ENCODE measurements at regions not wholly inside any gene's neighbourhood (a gene's known extent, or its start where the extent isn't known, plus 50 kb on each side); places are given as distances from the start of the nearest gene placed in this dataset.

- no peaks in the 10 kb centered on the region for H3K27me3 ChIP-seq (ENCODE audit: insufficient read depth, low read length, poor library complexity)
- H3K18ac ChIP-seq (ENCODE audit: low read length), result no peak overlapping the region
- no peak overlapping the region for H4K5ac ChIP-seq (ENCODE audit: low read length)
- H3K36me3 ChIP-seq (ENCODE audit: control insufficient read depth, insufficient read depth, low read length), result no peaks in the 10 kb centered on the region
- no peak overlapping the region for H3K56ac ChIP-seq (ENCODE audit: low read length)
- no peak overlapping the region for H3K9ac ChIP-seq (ENCODE audit: low read length)
- no peak overlapping the region for H3K4ac ChIP-seq (ENCODE audit: low read depth, low read length)
- H2BK120ac ChIP-seq (ENCODE audit: low read depth, low read length), result no peak overlapping the region
- no peak overlapping the region for H4K8ac ChIP-seq (ENCODE audit: low read depth, low read length)
- H3K4me1 ChIP-seq (ENCODE audit: control insufficient read depth, low read depth, low read length), result no peaks in the 10 kb centered on the region
- no peak overlapping the region for H3K4me2 ChIP-seq (ENCODE audit: low read length)
- H3K4me3 ChIP-seq (ENCODE audit: low read length), result no peak overlapping the region
- no peak overlapping the region for H2BK15ac ChIP-seq (replicated peaks; ENCODE audit: low read depth)
- H3K23ac ChIP-seq (ENCODE audit: low read length), result no peak overlapping the region
- no peak overlapping the region for H2BK5ac ChIP-seq (ENCODE audit: low read length)
- H3K79me1 ChIP-seq (ENCODE audit: low read length), result no peaks in the 10 kb centered on the region
- DNase-seq, result no peak
- no peak overlapping the region for H2AK5ac ChIP-seq (ENCODE audit: low read length)
- H3K79me2 ChIP-seq (ENCODE audit: control insufficient read depth, insufficient read depth, low read length), result no peaks in the 10 kb centered on the region
- no peak overlapping the region for H3K27ac ChIP-seq (ENCODE audit: low read depth, low read length)
Observed at GRCh38 chr5:143642791-143643190, 169.2 kb upstream of the HMHB1 start.

GRCh38 chr5:143641549-143642355 is 170.2 kb upstream of the HMHB1 start:
- no peaks in the 10 kb centered on the region for H3K27me3 ChIP-seq (ENCODE audit: insufficient read depth, low read length, poor library complexity)
- H3K56ac ChIP-seq (ENCODE audit: low read length), result no peak overlapping the region
- WGBS (ENCODE audit: extremely low coverage, insufficient coverage, low lambda C conversion rate), result no CpG with 5 or more reads among the region's 6 CpGs
- H4K5ac ChIP-seq (ENCODE audit: low read length), result no peak overlapping the region
- H3K4ac ChIP-seq (ENCODE audit: low read depth, low read length), result no peak overlapping the region
- no peaks in the 10 kb centered on the region for H3K4me1 ChIP-seq (ENCODE audit: control insufficient read depth, low read depth, low read length)
- H3K27ac ChIP-seq (ENCODE audit: low read depth, low read length), result no peak overlapping the region
- H3K79me2 ChIP-seq (ENCODE audit: control insufficient read depth, insufficient read depth, low read length), result no peaks in the 10 kb centered on the region
- H3K36me3 ChIP-seq (ENCODE audit: control insufficient read depth, insufficient read depth, low read length), result no peaks in the 10 kb centered on the region
- no peak for DNase-seq
- no peak overlapping the region for H3K18ac ChIP-seq (ENCODE audit: low read length)
- H2BK5ac ChIP-seq (ENCODE audit: low read length), result no peak overlapping the region
- H4K8ac ChIP-seq (ENCODE audit: low read depth, low read length), result no peak overlapping the region
- H3K9ac ChIP-seq (ENCODE audit: low read length), result no peak overlapping the region
- H2BK15ac ChIP-seq (replicated peaks; ENCODE audit: low read depth), result no peak overlapping the region
- no peak overlapping the region for H2AK5ac ChIP-seq (ENCODE audit: low read length)
- H3K23ac ChIP-seq (ENCODE audit: low read length), result no peak overlapping the region
- H3K4me3 ChIP-seq (ENCODE audit: low read length), result no peak overlapping the region
- no peak overlapping the region for H3K4me2 ChIP-seq (ENCODE audit: low read length)
- no peak overlapping the region for H2BK120ac ChIP-seq (ENCODE audit: low read depth, low read length)
- no peaks in the 10 kb centered on the region for H3K79me1 ChIP-seq (ENCODE audit: low read length)

GRCh38 chr5:143638654-143639053 is 173.3 kb upstream of the HMHB1 start:
- H3K18ac ChIP-seq (ENCODE audit: low read length), result no peak overlapping the region
- no peak overlapping the region for H3K4me3 ChIP-seq (ENCODE audit: low read length)
- no peak overlapping the region for H2BK5ac ChIP-seq (ENCODE audit: low read length)
- no peak overlapping the region for H3K4ac ChIP-seq (ENCODE audit: low read depth, low read length)
- H2BK15ac ChIP-seq (replicated peaks; ENCODE audit: low read depth), result no peak overlapping the region
- no peak overlapping the region for H4K8ac ChIP-seq (ENCODE audit: low read depth, low read length)
- no CpG with 5 or more reads among the region's 4 CpGs for WGBS (ENCODE audit: extremely low coverage, insufficient coverage, low lambda C conversion rate)
- no peak overlapping the region for H2AK5ac ChIP-seq (ENCODE audit: low read length)
- H3K79me1 ChIP-seq (ENCODE audit: low read length), result no peaks in the 10 kb centered on the region
- no peaks in the 10 kb centered on the region for H3K4me1 ChIP-seq (ENCODE audit: control insufficient read depth, low read depth, low read length)
- no peak overlapping the region for H3K9ac ChIP-seq (ENCODE audit: low read length)
- no peak overlapping the region for H3K27ac ChIP-seq (ENCODE audit: low read depth, low read length)
- no peak overlapping the region for H3K56ac ChIP-seq (ENCODE audit: low read length)
- H3K23ac ChIP-seq (ENCODE audit: low read length), result no peak overlapping the region
- DNase-seq, result no peak
- no peak overlapping the region for H3K4me2 ChIP-seq (ENCODE audit: low read length)
- no peaks in the 10 kb centered on the region for H3K27me3 ChIP-seq (ENCODE audit: insufficient read depth, low read length, poor library complexity)
- no peaks in the 10 kb centered on the region for H3K36me3 ChIP-seq (ENCODE audit: control insufficient read depth, insufficient read depth, low read length)
- no peak overlapping the region for H4K5ac ChIP-seq (ENCODE audit: low read length)
- no peak overlapping the region for H2BK120ac ChIP-seq (ENCODE audit: low read depth, low read length)
- no peaks in the 10 kb centered on the region for H3K79me2 ChIP-seq (ENCODE audit: control insufficient read depth, insufficient read depth, low read length)

- no peak overlapping the region for H3K9ac ChIP-seq (ENCODE audit: low read length)
- no peak overlapping the region for H3K4me3 ChIP-seq (ENCODE audit: low read length)
- no peaks in the 10 kb centered on the region for H3K79me1 ChIP-seq (ENCODE audit: low read length)
- H3K18ac ChIP-seq (ENCODE audit: low read length), result no peak overlapping the region
- H4K5ac ChIP-seq (ENCODE audit: low read length), result no peak overlapping the region
- H3K79me2 ChIP-seq (ENCODE audit: control insufficient read depth, insufficient read depth, low read length), result no peaks in the 10 kb centered on the region
- no CpG with 5 or more reads among the region's 8 CpGs for WGBS (ENCODE audit: extremely low coverage, insufficient coverage, low lambda C conversion rate)
- no peak overlapping the region for H3K4me2 ChIP-seq (ENCODE audit: low read length)
- H2BK15ac ChIP-seq (replicated peaks; ENCODE audit: low read depth), result no peak overlapping the region
- H3K4ac ChIP-seq (ENCODE audit: low read depth, low read length), result no peak overlapping the region
- H2AK5ac ChIP-seq (ENCODE audit: low read length), result no peak overlapping the region
- H3K36me3 ChIP-seq (ENCODE audit: control insufficient read depth, insufficient read depth, low read length), result no peaks in the 10 kb centered on the region
- DNase-seq, result no peak
- no peak overlapping the region for H2BK120ac ChIP-seq (ENCODE audit: low read depth, low read length)
- no peaks in the 10 kb centered on the region for H3K27me3 ChIP-seq (ENCODE audit: insufficient read depth, low read length, poor library complexity)
- no peak overlapping the region for H2BK5ac ChIP-seq (ENCODE audit: low read length)
- no peak overlapping the region for H3K56ac ChIP-seq (ENCODE audit: low read length)
- no peak overlapping the region for H3K23ac ChIP-seq (ENCODE audit: low read length)
- H4K8ac ChIP-seq (ENCODE audit: low read depth, low read length), result no peak overlapping the region
- no peaks in the 10 kb centered on the region for H3K4me1 ChIP-seq (ENCODE audit: control insufficient read depth, low read depth, low read length)
- no peak overlapping the region for H3K27ac ChIP-seq (ENCODE audit: low read depth, low read length)
Observed at GRCh38 chr5:143636931-143637528, 174.9 kb upstream of the HMHB1 start.

- no peaks in the 10 kb centered on the region for H3K36me3 ChIP-seq (ENCODE audit: control insufficient read depth, insufficient read depth, low read length)
- no peak overlapping the region for H4K5ac ChIP-seq (ENCODE audit: low read length)
- no peak overlapping the region for H3K4ac ChIP-seq (ENCODE audit: low read depth, low read length)
Observed at GRCh38 chr5:143635888-143636287, 176.1 kb upstream of the HMHB1 start.

More at GRCh38 chr5:143635888-143636287, 176.1 kb upstream of the HMHB1 start:
- H2AK5ac ChIP-seq (ENCODE audit: low read length), result no peak overlapping the region
- H3K27ac ChIP-seq (ENCODE audit: low read depth, low read length), result no peak overlapping the region
- H3K4me1 ChIP-seq (ENCODE audit: control insufficient read depth, low read depth, low read length), result no peaks in the 10 kb centered on the region
- no peak for DNase-seq
- no peak overlapping the region for H3K23ac ChIP-seq (ENCODE audit: low read length)
- H3K4me3 ChIP-seq (ENCODE audit: low read length), result no peak overlapping the region
- no peak overlapping the region for H4K8ac ChIP-seq (ENCODE audit: low read depth, low read length)
- no peak overlapping the region for H2BK5ac ChIP-seq (ENCODE audit: low read length)
- no peak overlapping the region for H3K56ac ChIP-seq (ENCODE audit: low read length)
- no peaks in the 10 kb centered on the region for H3K79me2 ChIP-seq (ENCODE audit: control insufficient read depth, insufficient read depth, low read length)
- H3K4me2 ChIP-seq (ENCODE audit: low read length), result no peak overlapping the region
- H3K18ac ChIP-seq (ENCODE audit: low read length), result no peak overlapping the region
- H2BK120ac ChIP-seq (ENCODE audit: low read depth, low read length), result no peak overlapping the region
- H2BK15ac ChIP-seq (replicated peaks; ENCODE audit: low read depth), result no peak overlapping the region
- H3K79me1 ChIP-seq (ENCODE audit: low read length), result no peaks in the 10 kb centered on the region
- H3K27me3 ChIP-seq (ENCODE audit: insufficient read depth, low read length, poor library complexity), result no peaks in the 10 kb centered on the region
- no CpG with 5 or more reads among the region's 2 CpGs for WGBS (ENCODE audit: extremely low coverage, insufficient coverage, low lambda C conversion rate)
- H3K9ac ChIP-seq (ENCODE audit: low read length), result no peak overlapping the region

All from mesendoderm (in vitro differentiated cells).